ENCODE measurements at regions not wholly inside any gene's neighbourhood (a gene's known extent, or its start where the extent isn't known, plus 50 kb on each side); places are given as distances from the start of the nearest gene placed in this dataset.

- TF ChIP-seq, protein P1, sequence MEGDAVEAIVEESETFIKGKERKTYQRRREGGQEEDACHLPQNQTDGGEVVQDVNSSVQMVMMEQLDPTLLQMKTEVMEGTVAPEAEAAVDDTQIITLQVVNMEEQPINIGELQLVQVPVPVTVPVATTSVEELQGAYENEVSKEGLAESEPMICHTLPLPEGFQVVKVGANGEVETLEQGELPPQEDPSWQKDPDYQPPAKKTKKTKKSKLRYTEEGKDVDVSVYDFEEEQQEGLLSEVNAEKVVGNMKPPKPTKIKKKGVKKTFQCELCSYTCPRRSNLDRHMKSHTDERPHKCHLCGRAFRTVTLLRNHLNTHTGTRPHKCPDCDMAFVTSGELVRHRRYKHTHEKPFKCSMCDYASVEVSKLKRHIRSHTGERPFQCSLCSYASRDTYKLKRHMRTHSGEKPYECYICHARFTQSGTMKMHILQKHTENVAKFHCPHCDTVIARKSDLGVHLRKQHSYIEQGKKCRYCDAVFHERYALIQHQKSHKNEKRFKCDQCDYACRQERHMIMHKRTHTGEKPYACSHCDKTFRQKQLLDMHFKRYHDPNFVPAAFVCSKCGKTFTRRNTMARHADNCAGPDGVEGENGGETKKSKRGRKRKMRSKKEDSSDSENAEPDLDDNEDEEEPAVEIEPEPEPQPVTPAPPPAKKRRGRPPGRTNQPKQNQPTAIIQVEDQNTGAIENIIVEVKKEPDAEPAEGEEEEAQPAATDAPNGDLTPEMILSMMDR (IDR thresholded peaks at IDR 0.05), result no peak
- Histone ChIP-seq H3K4me1 (ENCODE audit: control insufficient read depth in 1 of 2, low read depth in 2 of 2) (no peaks in the 10 kb centered on the region), H3K36me3 (no peaks in the 10 kb centered on the region), H3K27ac (no peak overlapping the region), H3K27me3 (replicated peaks; ENCODE audit: insufficient read depth) (no peaks in the 10 kb centered on the region), H3K9me3 (no peaks in the 10 kb centered on the region), H3K4me3 (no peak overlapping the region)
- DNase-seq (ENCODE audit: low spot score), result no peak
- ATAC-seq (ENCODE audit: insufficient number of reproducible peaks, low FRiP score, low read depth), result no peak
These were observed 176.2 kb upstream of the GOLIM4 start for GRCh38 chr3:168271932-168272331.

DNA sequence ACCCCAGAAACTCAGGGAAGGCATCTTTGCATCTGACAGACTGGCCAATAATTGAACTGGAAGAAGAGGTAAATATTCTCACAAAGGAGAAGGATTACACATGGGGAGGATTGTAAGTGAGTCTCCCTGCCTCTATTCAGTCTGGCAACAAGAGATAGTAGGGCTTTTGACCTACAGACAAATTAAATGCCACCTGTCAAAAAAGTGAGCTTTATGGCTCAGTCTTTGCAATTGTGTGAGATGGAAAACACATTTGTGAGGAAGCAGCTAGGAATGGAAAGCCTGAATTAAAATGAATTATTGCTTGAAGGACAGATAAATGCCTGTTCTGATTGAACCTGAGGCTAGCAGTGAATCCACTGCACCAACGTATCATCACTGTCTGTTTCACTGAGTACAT is 173.3 kb upstream of the GOLIM4 start:
- TF ChIP-seq, protein P1 (IDR thresholded peaks at IDR 0.05), result no peak
- ATAC-seq (ENCODE audit: insufficient number of reproducible peaks, low FRiP score, low read depth) (no peak), DNase-seq (ENCODE audit: low spot score) (no peak)
- no peaks in the 10 kb centered on the region for H3K27me3 ChIP-seq (replicated peaks; ENCODE audit: insufficient read depth)
- H3K4me3 ChIP-seq, result no peak overlapping the region
- no peaks in the 10 kb centered on the region for H3K9me3 ChIP-seq
- H3K36me3 ChIP-seq, result no peaks in the 10 kb centered on the region
- H3K4me1 ChIP-seq (ENCODE audit: control insufficient read depth in 1 of 2, low read depth in 2 of 2), result no peaks in the 10 kb centered on the region
- H3K27ac ChIP-seq, result no peak overlapping the region

DNA sequence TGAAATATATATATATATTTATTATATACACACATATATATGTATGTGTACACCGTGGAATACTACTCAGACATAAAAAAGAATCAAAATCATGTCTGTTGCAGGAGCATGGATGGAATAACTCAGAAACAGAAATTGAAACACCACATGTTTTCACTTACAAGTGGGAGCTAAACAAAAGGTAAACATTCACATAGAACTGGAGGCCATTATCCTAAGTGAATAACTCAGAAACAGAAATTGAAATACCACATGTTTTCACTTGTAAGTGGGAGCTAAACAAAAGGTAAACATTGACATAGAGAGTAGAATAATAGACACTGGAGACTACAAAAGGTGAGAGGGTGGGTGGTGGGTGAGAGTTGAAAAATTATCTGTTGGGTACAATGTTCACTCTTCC is 171.5 kb upstream of the GOLIM4 start:
- H3K4me1 ChIP-seq (ENCODE audit: control insufficient read depth in 1 of 2, low read depth in 2 of 2), result no peaks in the 10 kb centered on the region
- no peak overlapping the region for H3K27ac ChIP-seq
- no peak for ATAC-seq (ENCODE audit: insufficient number of reproducible peaks, low FRiP score, low read depth)
- H3K36me3 ChIP-seq, result no peaks in the 10 kb centered on the region
- TF ChIP-seq, protein P1 (IDR thresholded peaks at IDR 0.05), result no peak
- no peaks in the 10 kb centered on the region for H3K9me3 ChIP-seq
- no peak for DNase-seq (ENCODE audit: low spot score)
- no peaks in the 10 kb centered on the region for H3K27me3 ChIP-seq (replicated peaks; ENCODE audit: insufficient read depth)
- H3K4me3 ChIP-seq, result no peak overlapping the region

DNA sequence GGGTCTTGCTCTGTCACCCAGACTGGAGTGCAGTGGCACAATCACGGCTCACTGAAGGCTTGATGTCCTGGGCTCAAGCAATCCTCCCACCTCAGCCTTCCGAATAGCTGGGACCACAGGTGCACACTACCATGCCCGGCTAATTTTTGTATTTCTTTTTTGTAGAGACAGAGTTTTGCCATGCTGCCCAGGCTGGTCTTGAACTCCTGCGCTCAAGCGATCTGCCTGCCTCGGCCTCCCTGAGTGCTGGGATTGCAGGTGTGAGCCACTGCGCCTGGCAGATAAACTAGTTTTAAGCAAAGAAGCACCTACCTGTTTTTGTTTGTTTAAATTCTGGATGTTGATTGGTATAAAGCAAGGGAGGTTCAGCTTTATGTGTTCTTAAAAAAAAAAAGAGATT is 170.6 kb upstream of the GOLIM4 start:
- DNase-seq (ENCODE audit: low spot score) (no peak), ATAC-seq (ENCODE audit: insufficient number of reproducible peaks, low FRiP score, low read depth) (no peak)
- H3K4me1 ChIP-seq (ENCODE audit: control insufficient read depth in 1 of 2, low read depth in 2 of 2), result no peaks in the 10 kb centered on the region
- H3K36me3 ChIP-seq, result no peaks in the 10 kb centered on the region
- no peak overlapping the region for H3K4me3 ChIP-seq
- no peaks in the 10 kb centered on the region for H3K9me3 ChIP-seq
- no peaks in the 10 kb centered on the region for H3K27me3 ChIP-seq (replicated peaks; ENCODE audit: insufficient read depth)
- no peak overlapping the region for H3K27ac ChIP-seq
- TF ChIP-seq, protein P1 (IDR thresholded peaks at IDR 0.05), result no peak

- no peaks in the 10 kb centered on the region for H3K27me3 ChIP-seq (replicated peaks; ENCODE audit: insufficient read depth)
- TF ChIP-seq, protein P1 (IDR thresholded peaks at IDR 0.05), result no peak
- H3K27ac ChIP-seq, result no peak overlapping the region
- no peaks in the 10 kb centered on the region for H3K9me3 ChIP-seq
- H3K4me1 ChIP-seq (ENCODE audit: control insufficient read depth in 1 of 2, low read depth in 2 of 2), result no peaks in the 10 kb centered on the region
- no peaks in the 10 kb centered on the region for H3K36me3 ChIP-seq
- DNase-seq (ENCODE audit: low spot score), result no peak
- no peak for ATAC-seq (ENCODE audit: insufficient number of reproducible peaks, low FRiP score, low read depth)
- no peak overlapping the region for H3K4me3 ChIP-seq
These were observed 167.2 kb upstream of the GOLIM4 start for GRCh38 chr3:168262887-168263286.
